ENCODE measurements at regions not wholly inside any gene's neighbourhood (a gene's known extent, or its start where the extent isn't known, plus 50 kb on each side); places are given as distances from the start of the nearest gene placed in this dataset.

GRCh38 chr5:51034222-51034901, 348.9 kb upstream of the ISL1 start:
- H3K27me3 Mint-ChIP-seq = peaks cover 1% of the 10 kb centered on the region
- no peak overlapping the region for H3K4me3 Mint-ChIP-seq

GRCh38 chr5:51039424-51040329, 343.6 kb upstream of the ISL1 start:
- Mint-ChIP-seq H3K4me3 (no peak overlapping the region), H3K4me1 (no peaks in the 10 kb centered on the region), H3K27me3 (peaks cover 1% of the 10 kb centered on the region), H3K27ac (no peak overlapping the region), H3K36me3 (no peaks in the 10 kb centered on the region), H3K9me3 (no peaks in the 10 kb centered on the region)
- DNase-seq (ENCODE audit: low spot score in 2 of 2) (no peak), ATAC-seq (ENCODE audit: low read depth) (no peak)

More at GRCh38 chr5:51034222-51034901, 348.9 kb upstream of the ISL1 start:
- H3K9me3 Mint-ChIP-seq = no peaks in the 10 kb centered on the region
- no peak overlapping the region for H3K27ac Mint-ChIP-seq
- H3K36me3 Mint-ChIP-seq = no peaks in the 10 kb centered on the region
- no peaks in the 10 kb centered on the region for H3K4me1 Mint-ChIP-seq
- DNase-seq (ENCODE audit: low spot score in 2 of 2) (no peak), ATAC-seq (ENCODE audit: low read depth) (no peak)

GRCh38 chr5:51043745-51044144, 339.5 kb upstream of the ISL1 start:
- H3K9me3 Mint-ChIP-seq = no peaks in the 10 kb centered on the region
- H3K27ac Mint-ChIP-seq = no peak overlapping the region
- DNase-seq (ENCODE audit: low spot score in 2 of 2) (no peak), ATAC-seq (ENCODE audit: low read depth) (no peak)
- H3K4me1 Mint-ChIP-seq = no peaks in the 10 kb centered on the region
- no peak overlapping the region for H3K4me3 Mint-ChIP-seq
- H3K36me3 Mint-ChIP-seq = no peaks in the 10 kb centered on the region
- H3K27me3 Mint-ChIP-seq = no peaks in the 10 kb centered on the region

- Mint-ChIP-seq H3K9me3 (no peaks in the 10 kb centered on the region), H3K4me3 (no peak overlapping the region), H3K27me3 (peaks cover 1% of the 10 kb centered on the region), H3K36me3 (no peaks in the 10 kb centered on the region), H3K27ac (no peak overlapping the region), H3K4me1 (no peaks in the 10 kb centered on the region)
- ATAC-seq (ENCODE audit: low read depth) (no peak), DNase-seq (ENCODE audit: low spot score in 2 of 2) (no peak)
Measured at GRCh38 chr5:51047369-51047768, 335.9 kb upstream of the ISL1 start.

GRCh38 chr5:51053361-51053760, 329.9 kb upstream of the ISL1 start:
- no peaks in the 10 kb centered on the region for H3K36me3 Mint-ChIP-seq
- no peaks in the 10 kb centered on the region for H3K4me1 Mint-ChIP-seq
- H3K27ac Mint-ChIP-seq = no peak overlapping the region
- peaks cover 2% of the 10 kb centered on the region for H3K9me3 Mint-ChIP-seq
- DNase-seq (ENCODE audit: low spot score in 2 of 2) (no peak), ATAC-seq (ENCODE audit: low read depth) (no peak)
- H3K27me3 Mint-ChIP-seq = peaks cover 1% of the 10 kb centered on the region
- no peak overlapping the region for H3K4me3 Mint-ChIP-seq

GRCh38 chr5:51060953-51061352, 322.3 kb upstream of the ISL1 start:
- H3K27me3 Mint-ChIP-seq = no peaks in the 10 kb centered on the region
- no peaks in the 10 kb centered on the region for H3K4me1 Mint-ChIP-seq
- peaks cover 11% of the 10 kb centered on the region for H3K9me3 Mint-ChIP-seq
- H3K27ac Mint-ChIP-seq = no peak overlapping the region
- H3K4me3 Mint-ChIP-seq = no peak overlapping the region
- no peak for DNase-seq (ENCODE audit: low spot score in 2 of 2)
- no peaks in the 10 kb centered on the region for H3K36me3 Mint-ChIP-seq
- ATAC-seq (ENCODE audit: low read depth) = no peak

GRCh38 chr5:51072937-51073336, 310.3 kb upstream of the ISL1 start:
- H3K36me3 Mint-ChIP-seq = no peaks in the 10 kb centered on the region
- no peak for ATAC-seq (ENCODE audit: low read depth)
- H3K4me1 Mint-ChIP-seq = no peaks in the 10 kb centered on the region
- peaks cover 12% of the 10 kb centered on the region for H3K9me3 Mint-ChIP-seq
- DNase-seq (ENCODE audit: low spot score in 2 of 2) = no peak
- H3K27ac Mint-ChIP-seq = no peak overlapping the region
- H3K4me3 Mint-ChIP-seq = no peak overlapping the region
- no peaks in the 10 kb centered on the region for H3K27me3 Mint-ChIP-seq

- ATAC-seq (ENCODE audit: low read depth) = no peak
- H3K9me3 Mint-ChIP-seq = peaks cover 2% of the 10 kb centered on the region
- no peak for DNase-seq (ENCODE audit: low spot score in 2 of 2)
Measured at GRCh38 chr5:51082741-51083140, 300.5 kb upstream of the ISL1 start.

GRCh38 chr5:51091816-51092215, 291.4 kb upstream of the ISL1 start:
- H3K36me3 Mint-ChIP-seq = no peaks in the 10 kb centered on the region
- no peak overlapping the region for H3K4me3 Mint-ChIP-seq
- no peak overlapping the region for H3K27ac Mint-ChIP-seq
- H3K9me3 Mint-ChIP-seq = peaks cover 2% of the 10 kb centered on the region
- no peak for DNase-seq (ENCODE audit: low spot score in 2 of 2)
- no peaks in the 10 kb centered on the region for H3K4me1 Mint-ChIP-seq
- H3K27me3 Mint-ChIP-seq = no peaks in the 10 kb centered on the region
- no peak for ATAC-seq (ENCODE audit: low read depth)

More at GRCh38 chr5:51082741-51083140, 300.5 kb upstream of the ISL1 start:
- no peak overlapping the region for H3K4me3 Mint-ChIP-seq
- no peaks in the 10 kb centered on the region for H3K27me3 Mint-ChIP-seq
- H3K4me1 Mint-ChIP-seq = no peaks in the 10 kb centered on the region
- H3K27ac Mint-ChIP-seq = no peak overlapping the region
- H3K36me3 Mint-ChIP-seq = no peaks in the 10 kb centered on the region

- Mint-ChIP-seq H3K36me3 (no peaks in the 10 kb centered on the region), H3K27ac (no peak overlapping the region), H3K4me1 (no peaks in the 10 kb centered on the region), H3K27me3 (no peaks in the 10 kb centered on the region), H3K9me3 (no peaks in the 10 kb centered on the region), H3K4me3 (no peak overlapping the region)
- ATAC-seq (ENCODE audit: low read depth) = no peak
- no peak for DNase-seq (ENCODE audit: low spot score in 2 of 2)
Measured at GRCh38 chr5:51095486-51095885, 287.8 kb upstream of the ISL1 start.

GRCh38 chr5:51096859-51097258, 286.4 kb upstream of the ISL1 start:
- H3K36me3 Mint-ChIP-seq = no peaks in the 10 kb centered on the region
- H3K27me3 Mint-ChIP-seq = no peaks in the 10 kb centered on the region
- ATAC-seq (ENCODE audit: low read depth) = no peak
- H3K27ac Mint-ChIP-seq = no peak overlapping the region
- H3K4me1 Mint-ChIP-seq = no peaks in the 10 kb centered on the region
- H3K9me3 Mint-ChIP-seq = no peaks in the 10 kb centered on the region
- no peak overlapping the region for H3K4me3 Mint-ChIP-seq
- DNase-seq (ENCODE audit: low spot score in 2 of 2) = no peak

GRCh38 chr5:51099173-51099853, 283.9 kb upstream of the ISL1 start:
- peaks cover 2% of the 10 kb centered on the region for H3K9me3 Mint-ChIP-seq
- no peak overlapping the region for H3K4me3 Mint-ChIP-seq
- no peaks in the 10 kb centered on the region for H3K36me3 Mint-ChIP-seq
- ATAC-seq (ENCODE audit: low read depth) = no peak
- H3K4me1 Mint-ChIP-seq = no peaks in the 10 kb centered on the region
- no peak overlapping the region for H3K27ac Mint-ChIP-seq
- no peaks in the 10 kb centered on the region for H3K27me3 Mint-ChIP-seq
- DNase-seq (ENCODE audit: low spot score in 2 of 2) = no peak

- Mint-ChIP-seq H3K4me1 (no peaks in the 10 kb centered on the region), H3K9me3 (peaks cover 2% of the 10 kb centered on the region), H3K27ac (no peak overlapping the region), H3K36me3 (no peaks in the 10 kb centered on the region), H3K4me3 (no peak overlapping the region), H3K27me3 (no peaks in the 10 kb centered on the region)
- no peak for ATAC-seq (ENCODE audit: low read depth)
- DNase-seq (ENCODE audit: low spot score in 2 of 2) = no peak
Measured at GRCh38 chr5:51104556-51104955, 278.7 kb upstream of the ISL1 start.

GRCh38 chr5:51109786-51110410, 273.4 kb upstream of the ISL1 start:
- no peak overlapping the region for H3K4me3 Mint-ChIP-seq
- no peaks in the 10 kb centered on the region for H3K27me3 Mint-ChIP-seq
- no peak for DNase-seq (ENCODE audit: low spot score in 2 of 2)
- no peak overlapping the region for H3K27ac Mint-ChIP-seq
- peaks cover 3% of the 10 kb centered on the region for H3K9me3 Mint-ChIP-seq
- no peaks in the 10 kb centered on the region for H3K36me3 Mint-ChIP-seq
- no peak for ATAC-seq (ENCODE audit: low read depth)
- H3K4me1 Mint-ChIP-seq = no peaks in the 10 kb centered on the region
